K562 (cell line): ENCODE measurements at regions not wholly inside any gene's neighbourhood (a gene's known extent, or its start where the extent isn't known, plus 50 kb on each side); places are given as distances from the start of the nearest gene placed in this dataset.

Experiments
- ATAC-seq: fragments of 200-7000 bp; cut with Tn5 transposase; 3 replicates; pipeline ENCODE4 v1.9.1; 2020; ENCODE audit warnings: moderate library complexity
- BruUV-seq: library from RNA; stranded (reverse); fragments of 400-500 nt; replicated peaks from 2 replicates; lab custom pipeline; 2021; lab: Mats Ljungman, UMichigan
- CTCF ChIA-PET: fragments of 300-600 bp; formaldehyde crosslinking; extraction: SDS; loops from one replicate; lab custom pipeline; 2021; ENCODE audit warnings: low intra/inter-chr PET ratio; lab: Yijun Ruan, JAX
- POLR2A ChIA-PET: fragments of 300-600, 350-650 bp; sonication (Branson Sonifier 250); formaldehyde crosslinking; extraction: SDS; loops from one replicate; lab custom pipeline; 2021; ENCODE audit warnings: antibody characterized with exemption, inconsistent platforms; lab: Yijun Ruan, JAX
- DNase-seq, 4 experiments: peaks; one replicate each; pipeline versions ENCODE4 v3.0.0 to v3.0.0-alpha.2; 2011 to 2018; ENCODE audit warnings: low spot score in 3 of 4, mixed read lengths in 3 of 4; ENCODE audit errors: extremely low read depth in 1 of 4
- FAIRE-seq: peaks from 2 replicates; lab custom pipeline; 2011; peaks lifted over from hg19 to GRCh38; lab: Jason Lieb, UNC
- H2AFZ ChIP-seq: 2 replicates; pipeline ENCODE4 v1.6.0; 2011; ENCODE audit warnings: low read depth, low read length, control low read depth, inconsistent platforms
- H3K27ac ChIP-seq: fragments of 200-600 bp; 3 replicates; pipeline ENCODE4 v1.8.0; 2011; ENCODE audit warnings: low read depth, mild to moderate bottlenecking, control low read depth, inconsistent platforms, low read length, moderate library complexity, mixed read lengths; ENCODE audit errors: extremely low read depth
- H3K27me3 ChIP-seq, 2 experiments: fragments of 300-600 bp in 1 of 2; 2 replicates in 1 of 2; 3 replicates in 1 of 2; pipeline versions ENCODE4 v1.6.0 to v1.8.0; 2011; ENCODE audit warnings: inconsistent platforms in 2 of 2, low read length in 2 of 2, mild to moderate bottlenecking in 1 of 2, mixed read lengths in 1 of 2, moderate library complexity in 1 of 2; ENCODE audit not compliant: control insufficient read depth in 2 of 2, insufficient read depth in 2 of 2
- H3K36me3 ChIP-seq: fragments of 300-600 bp; 3 replicates; pipeline ENCODE4 v1.8.0; 2011; ENCODE audit warnings: mild to moderate bottlenecking, low read length, inconsistent platforms; ENCODE audit not compliant: control insufficient read depth, insufficient read depth
- H3K4me1 ChIP-seq, 2 experiments: fragments of 200-600 bp in 1 of 2; replicated peaks in 1 of 2; 2 replicates in 1 of 2; 3 replicates in 1 of 2; pipeline versions ENCODE4 v1.5.1 to v1.8.0; 2011; ENCODE audit warnings: inconsistent platforms in 2 of 2, low read length in 2 of 2, mild to moderate bottlenecking in 1 of 2, mixed read lengths in 1 of 2, moderate library complexity in 1 of 2; ENCODE audit not compliant: control insufficient read depth in 2 of 2, insufficient read depth in 2 of 2
- H3K4me2 ChIP-seq: 2 replicates; pipeline ENCODE4 v1.6.1; 2011; ENCODE audit warnings: low read length, control low read depth, inconsistent platforms, mixed read lengths; ENCODE audit not compliant: insufficient read depth
- H3K4me3 ChIP-seq: fragments of 200-600 bp; sonication (generic), shearing (Covaris generic); 2 replicates; pipeline ENCODE4 v1.5.1; 2016; ENCODE audit warnings: control low read depth, inconsistent platforms
- H3K79me2 ChIP-seq: fragments of 200-600 bp; 3 replicates; pipeline ENCODE4 v1.8.0; 2011; ENCODE audit warnings: low read length, inconsistent platforms; ENCODE audit not compliant: control insufficient read depth, insufficient read depth
- H3K9ac ChIP-seq, 2 experiments: 2 replicates each; pipeline versions ENCODE4 v1.6.0 to v1.6.1; 2011; ENCODE audit warnings: low read depth in 2 of 2, low read length in 2 of 2, control low read depth in 1 of 2, inconsistent platforms in 1 of 2, mild to moderate bottlenecking in 1 of 2, mixed read lengths in 1 of 2; ENCODE audit not compliant: insufficient read depth in 1 of 2
- H3K9me1 ChIP-seq: one replicate; pipeline ENCODE4 v1.6.0; 2011; ENCODE audit warnings: inconsistent platforms, mild to moderate bottlenecking, low read length, moderate library complexity; ENCODE audit not compliant: control insufficient read depth, insufficient read depth
- H3K9me3 ChIP-seq: replicated peaks from 2 replicates; pipeline ENCODE4 v1.5.1; 2011; ENCODE audit warnings: low read depth, low read length, inconsistent platforms; ENCODE audit not compliant: control insufficient read depth, insufficient read depth
- H4K20me1 ChIP-seq: replicated peaks from 2 replicates; pipeline ENCODE4 v1.6.1; 2011; ENCODE audit warnings: low read length, inconsistent platforms, mixed read lengths; ENCODE audit not compliant: control insufficient read depth, insufficient read depth
- BRCA1 ChIP-seq, 2 experiments: fragments of 450-650 bp in 1 of 2; sonication (generic) in 1 of 2; formaldehyde crosslinking in 1 of 2; IDR thresholded peaks; 2 replicates each; pipeline versions ENCODE4 v1.5.0 to v1.6.1; 2017 to 2020; ENCODE audit warnings: mild to moderate bottlenecking in 1 of 2, missing genetic modification reagents in 1 of 2
- CCNT2 ChIP-seq: IDR thresholded peaks from 2 replicates; pipeline ENCODE4 v1.6.1; 2011; ENCODE audit warnings: borderline replicate concordance, low read depth, mild to moderate bottlenecking, moderate library complexity, mixed read lengths, low read length; ENCODE audit not compliant: insufficient read length; ENCODE audit errors: extremely low read depth
- CLOCK ChIP-seq: fragments of 250-450 bp; sonication (Bioruptor Pico); IDR thresholded peaks from 2 replicates; pipeline ENCODE4 v1.4.0; 2020; ENCODE audit warnings: mild to moderate bottlenecking, moderate library complexity, borderline replicate concordance
- COPS2 ChIP-seq: fragments of 450-650 bp; conservative IDR thresholded peaks from 2 replicates; pipeline ENCODE4 v1.6.1; 2016; ENCODE audit warnings: mild to moderate bottlenecking, moderate library complexity
- HNRNPUL1 ChIP-seq: fragments of 200-400 bp; formaldehyde crosslinking; IDR thresholded peaks from 2 replicates; pipeline ENCODE4 v1.6.1; 2017; ENCODE audit warnings: low read length
- MYNN ChIP-seq, 2 experiments: sonication (generic); formaldehyde crosslinking in 1 of 2; IDR thresholded peaks; 2 replicates each; pipeline versions ENCODE4 v1.5.0 to v1.6.1; 2016 to 2020; ENCODE audit warnings: antibody characterized with exemption in 1 of 2, missing genetic modification reagents in 1 of 2
- NCOA1 ChIP-seq: fragments of 450-650 bp; IDR thresholded peaks from 2 replicates; pipeline ENCODE4 v1.6.1; 2016; ENCODE audit warnings: low read depth
- POLR2H ChIP-seq: IDR thresholded peaks from 2 replicates; pipeline ENCODE4 v1.6.1; 2016; ENCODE audit warnings: missing genetic modification characterization, low read depth, mild to moderate bottlenecking, control low read depth, missing compliant biosample characterization, moderate library complexity
- PRDM10 ChIP-seq: fragments of 450-650 bp; IDR thresholded peaks from 2 replicates; pipeline ENCODE4 v1.6.1; 2018; ENCODE audit not compliant: partially characterized antibody
- PRMT5 ChIP-seq: sonication (generic); formaldehyde crosslinking; IDR thresholded peaks from 2 replicates; pipeline ENCODE4 v1.5.0; 2020; ENCODE audit warnings: missing genetic modification reagents
- RB1 ChIP-seq: fragments of 450-650 bp; IDR thresholded peaks from 2 replicates; pipeline ENCODE4 v1.6.1; 2017; ENCODE audit warnings: low read depth, mild to moderate bottlenecking
- RBFOX2 ChIP-seq: fragments of 200-400 bp; formaldehyde crosslinking; IDR thresholded peaks from 2 replicates; pipeline ENCODE4 v1.6.1; 2017; ENCODE audit warnings: low read depth, mild to moderate bottlenecking, low read length, moderate library complexity
- RBM15 ChIP-seq: fragments of 200-400 bp; formaldehyde crosslinking; IDR thresholded peaks from 2 replicates; pipeline ENCODE4 v1.6.1; 2018; ENCODE audit warnings: mild to moderate bottlenecking, low read length, moderate library complexity; ENCODE audit not compliant: insufficient read depth
- RBM34 ChIP-seq: fragments of 200-400 bp; formaldehyde crosslinking; IDR thresholded peaks from 2 replicates; pipeline ENCODE4 v1.6.1; 2018; ENCODE audit warnings: low read length, borderline replicate concordance; ENCODE audit not compliant: insufficient read depth
- SAFB2 ChIP-seq: fragments of 200-400 bp; formaldehyde crosslinking; IDR thresholded peaks from 2 replicates; pipeline ENCODE4 v1.6.1; 2018; ENCODE audit warnings: borderline replicate concordance, low read length, low read depth, moderate library complexity; ENCODE audit not compliant: severe bottlenecking
- in situ Hi-C: fragments of 300-500 bp; cut with MboI; formaldehyde crosslinking; loops from 4 replicates; pipeline ENCODE4 v1.15.0; 2018; ENCODE audit warnings: inconsistent platforms, mixed read lengths
- intact Hi-C: fragments of 100-400 bp; cut with micrococcal nuclease; formaldehyde crosslinking; loops from 2 replicates; pipeline ENCODE4 v1.14.2; 2022

GRCh38 chr6:86030875-86031274, 388.2 kb upstream of the SYNCRIP start (continued):
- TF ChIP-seq RBFOX2 (no peak), NCOA1 (no peak), POLR2H (no peak), RB1 (no peak)
- TF ChIP-seq, all 486 proteins: peak for 0

- Histone ChIP-seq H3K4me1 (no peaks in the 10 kb centered on the region; a peak in 1 of 5 replicates), H3K9ac (no peak overlapping the region), H3K79me2 (no peaks in the 10 kb centered on the region), H3K36me3 (no peaks in the 10 kb centered on the region), H3K4me2 (no peak overlapping the region), H3K9me3 (no peaks in the 10 kb centered on the region), H3K9me1 (no peaks in the 10 kb centered on the region), H3K27ac (no peak overlapping the region), H4K20me1 (no peaks in the 10 kb centered on the region), H3K4me3 (no peak overlapping the region), H2AFZ (no peak overlapping the region), H3K27me3 (no peaks in the 10 kb centered on the region)
- ATAC-seq (no peak), DNase-seq (no peak), FAIRE-seq (no peak)
- in situ Hi-C loops = no loop called here
- ChIA-PET CTCF (no interaction called here), POLR2A (no interaction called here)
- BruUV-seq = no TSS peak
- TF ChIP-seq PRDM10 (no peak), MYNN (IDR thresholded peaks at IDR 0.05) (no peak), MYNN (CRISPR knock-in tag; IDR thresholded peaks at IDR 0.05) (no peak), PRMT5 (no peak), HNRNPUL1 (no peak), RBM15 (no peak), COPS2 (no peak), RBM34 (no peak), CCNT2 (no peak), BRCA1 (IDR thresholded peaks at IDR 0.05) (no peak), BRCA1 (CRISPR knock-in tag; IDR thresholded peaks at IDR 0.05) (no peak), CLOCK (CRISPR knock-in tag) (no peak), SAFB2 (no peak)
- intact Hi-C loops = no loop called here
These were observed 386.1 kb upstream of the SYNCRIP start for GRCh38 chr6:86028776-86029175.
